ENCODE measurements at regions not wholly inside any gene's neighbourhood (a gene's known extent, or its start where the extent isn't known, plus 50 kb on each side); places are given as distances from the start of the nearest gene placed in this dataset.

GRCh38 chr2:83594241-83595120 lies 864.6 kb downstream of the SUCLG1 start:
- no peak for ATAC-seq (ENCODE audit: insufficient read depth, low FRiP score)
- peaks cover 0 to 1% (median 0%) of the 10 kb centered on the region in 4 donors for H3K9me3 ChIP-seq (ENCODE audit: control insufficient read depth in 4 of 4, insufficient read depth in 3 of 4, low read length in 3 of 4)
- no peaks in the 10 kb centered on the region for H3K36me3 ChIP-seq (ENCODE audit: control insufficient read depth in 4 of 4, insufficient read depth in 4 of 4, low read length in 4 of 4)

GRCh38 chr2:83587309-83587708 lies 871.8 kb downstream of the SUCLG1 start:
- Histone ChIP-seq H3K36me3 (ENCODE audit: control insufficient read depth in 4 of 4, insufficient read depth in 4 of 4, low read length in 4 of 4) (no peaks in the 10 kb centered on the region), H3K4me3 (no peak overlapping the region), H3K9me3 (ENCODE audit: control insufficient read depth in 4 of 4, insufficient read depth in 3 of 4, low read length in 3 of 4) (peaks cover 0 to 2% (median 0%) of the 10 kb centered on the region in 4 donors), H3K27ac (ENCODE audit: low read depth in 1 of 2, low read length in 1 of 2) (no peak overlapping the region), H3K9ac (ENCODE audit: insufficient read depth in 1 of 2, low read length in 2 of 2) (no peak overlapping the region), H3K27me3 (ENCODE audit: control insufficient read depth in 3 of 3, insufficient read depth in 3 of 3, low read length in 2 of 3) (no peaks in the 10 kb centered on the region), H3K4me1 (ENCODE audit: control insufficient read depth in 5 of 5, insufficient read depth in 5 of 5, low read length in 5 of 5) (no peaks in the 10 kb centered on the region)
- TF ChIP-seq CTCF (IDR thresholded peaks at IDR 0.05; ENCODE audit: control extremely low read depth, extremely low read depth) = no peak
- DNase-seq (no peak), ATAC-seq (ENCODE audit: insufficient read depth, low FRiP score) (no peak)
- 81 to 82% methylated on average over 4 of the region's 4 CpGs for WGBS, 2 donors

More at GRCh38 chr2:83594241-83595120, 864.6 kb downstream of the SUCLG1 start:
- Histone ChIP-seq H3K4me1 (ENCODE audit: control insufficient read depth in 5 of 5, insufficient read depth in 5 of 5, low read length in 5 of 5) (no peaks in the 10 kb centered on the region), H3K9ac (ENCODE audit: insufficient read depth in 1 of 2, low read length in 2 of 2) (no peak overlapping the region), H3K4me3 (no peak overlapping the region), H3K27me3 (ENCODE audit: control insufficient read depth in 3 of 3, insufficient read depth in 3 of 3, low read length in 2 of 3) (no peaks in the 10 kb centered on the region), H3K27ac (ENCODE audit: low read depth in 1 of 2, low read length in 1 of 2) (no peak overlapping the region)
- WGBS, 2 donors = 75 to 85% methylated on average over 5 of the region's 5 CpGs
- DNase-seq = no peak
- TF ChIP-seq CTCF (IDR thresholded peaks at IDR 0.05; ENCODE audit: control extremely low read depth, extremely low read depth) = no peak

- no peaks in the 10 kb centered on the region for H3K4me1 ChIP-seq (ENCODE audit: control insufficient read depth in 5 of 5, insufficient read depth in 5 of 5, low read length in 5 of 5)
- peaks cover 0 to 2% (median 0%) of the 10 kb centered on the region in 4 donors for H3K9me3 ChIP-seq (ENCODE audit: control insufficient read depth in 4 of 4, insufficient read depth in 3 of 4, low read length in 3 of 4)
- no peak for TF ChIP-seq CTCF (IDR thresholded peaks at IDR 0.05; ENCODE audit: control extremely low read depth, extremely low read depth)
- no peak for DNase-seq
- no peaks in the 10 kb centered on the region for H3K27me3 ChIP-seq (ENCODE audit: control insufficient read depth in 3 of 3, insufficient read depth in 3 of 3, low read length in 2 of 3)
- no peaks in the 10 kb centered on the region for H3K36me3 ChIP-seq (ENCODE audit: control insufficient read depth in 4 of 4, insufficient read depth in 4 of 4, low read length in 4 of 4)
- no peak overlapping the region for H3K9ac ChIP-seq (ENCODE audit: insufficient read depth in 1 of 2, low read length in 2 of 2)
- H3K4me3 ChIP-seq = no peak overlapping the region
- ATAC-seq (ENCODE audit: insufficient read depth, low FRiP score) = no peak
- H3K27ac ChIP-seq (ENCODE audit: low read depth in 1 of 2, low read length in 1 of 2) = no peak overlapping the region
- 85 to 88% methylated on average over 2 of the region's 2 CpGs for WGBS, 2 donors
These were observed 873.8 kb downstream of the SUCLG1 start for GRCh38 chr2:83585250-83585649.
